ENCODE measurements at regions not wholly inside any gene's neighbourhood (a gene's known extent, or its start where the extent isn't known, plus 50 kb on each side); places are given as distances from the start of the nearest gene placed in this dataset.
"Not testable (repeated sequence)": the region's sequence is repeated elsewhere in the genome, so short reads cannot be mapped to it uniquely, and the experiment has no call there.

DNA sequence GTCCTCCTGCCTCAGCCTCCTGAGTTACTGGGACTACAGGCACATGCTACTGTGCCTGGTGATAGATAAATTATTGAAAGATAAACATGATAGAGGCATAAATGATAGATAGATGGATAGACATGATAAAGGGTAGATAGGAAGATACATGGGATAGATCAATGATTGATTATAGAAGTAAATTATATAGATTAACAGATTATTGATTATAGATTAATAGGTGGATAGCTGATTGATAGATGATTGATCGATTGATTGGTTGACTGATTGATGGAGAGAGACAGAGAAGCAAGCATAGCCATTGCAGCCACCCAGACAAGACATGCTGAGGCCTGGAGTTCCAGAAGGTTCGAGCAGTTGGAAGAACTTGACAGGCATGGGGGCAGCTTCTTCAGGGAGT is 199.1 kb downstream of the CCT8L2 start:
- TF ChIP-seq CTCF, POLR2A (IDR thresholded peaks at IDR 0.05): not testable (repeated sequence)

Data from testis (tissue), 2 donors.